ENCODE measurements at regions not wholly inside any gene's neighbourhood (a gene's known extent, or its start where the extent isn't known, plus 50 kb on each side); places are given as distances from the start of the nearest gene placed in this dataset.

DNA sequence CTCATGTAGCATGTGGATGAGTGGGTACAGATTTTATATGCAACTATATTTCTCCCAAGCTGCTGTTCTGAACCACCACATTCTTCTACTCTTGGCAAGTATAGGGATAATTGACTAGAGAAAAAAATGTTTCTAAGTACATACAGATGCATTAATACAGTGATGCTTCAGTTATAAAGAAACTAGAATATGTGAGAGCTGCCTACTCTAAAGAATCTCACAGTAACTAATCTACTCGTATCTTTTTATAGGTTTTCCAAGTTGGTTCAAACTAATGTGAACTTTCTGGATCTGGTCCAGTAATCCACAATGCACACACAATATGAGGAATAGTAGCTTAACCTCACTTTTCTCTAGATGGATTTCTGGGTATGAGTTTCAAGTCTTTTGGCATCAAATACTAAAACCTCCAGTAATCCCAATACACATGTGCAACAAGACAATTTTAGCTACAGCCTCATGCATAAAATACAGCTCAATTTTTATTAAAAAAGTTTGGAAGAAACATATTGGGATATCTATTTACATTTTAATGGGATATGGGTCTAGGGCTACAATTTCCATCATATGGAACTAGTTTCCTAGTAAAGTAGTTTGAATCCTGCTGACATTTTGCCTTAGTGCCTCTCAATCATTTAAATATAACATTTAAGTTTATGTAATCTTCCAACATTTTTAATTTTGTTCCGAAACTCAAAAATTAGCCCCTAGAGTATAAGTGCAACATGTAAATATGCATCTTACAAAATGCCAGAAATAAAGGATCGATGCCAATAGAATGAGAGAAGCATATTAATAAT lies 2209.7 kb downstream of the LRRC4C start:
- TF ChIP-seq POLR2A (IDR thresholded peaks at IDR 0.05) (no peak), EP300 (IDR thresholded peaks at IDR 0.05) (no peak)
- TF ChIP-seq, protein P1, sequence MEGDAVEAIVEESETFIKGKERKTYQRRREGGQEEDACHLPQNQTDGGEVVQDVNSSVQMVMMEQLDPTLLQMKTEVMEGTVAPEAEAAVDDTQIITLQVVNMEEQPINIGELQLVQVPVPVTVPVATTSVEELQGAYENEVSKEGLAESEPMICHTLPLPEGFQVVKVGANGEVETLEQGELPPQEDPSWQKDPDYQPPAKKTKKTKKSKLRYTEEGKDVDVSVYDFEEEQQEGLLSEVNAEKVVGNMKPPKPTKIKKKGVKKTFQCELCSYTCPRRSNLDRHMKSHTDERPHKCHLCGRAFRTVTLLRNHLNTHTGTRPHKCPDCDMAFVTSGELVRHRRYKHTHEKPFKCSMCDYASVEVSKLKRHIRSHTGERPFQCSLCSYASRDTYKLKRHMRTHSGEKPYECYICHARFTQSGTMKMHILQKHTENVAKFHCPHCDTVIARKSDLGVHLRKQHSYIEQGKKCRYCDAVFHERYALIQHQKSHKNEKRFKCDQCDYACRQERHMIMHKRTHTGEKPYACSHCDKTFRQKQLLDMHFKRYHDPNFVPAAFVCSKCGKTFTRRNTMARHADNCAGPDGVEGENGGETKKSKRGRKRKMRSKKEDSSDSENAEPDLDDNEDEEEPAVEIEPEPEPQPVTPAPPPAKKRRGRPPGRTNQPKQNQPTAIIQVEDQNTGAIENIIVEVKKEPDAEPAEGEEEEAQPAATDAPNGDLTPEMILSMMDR (IDR thresholded peaks at IDR 0.05) = no peak

Measured in ovary (tissue), 3 donors.